HG02759 (cell line): ENCODE measurements at regions not wholly inside any gene's neighbourhood (a gene's known extent, or its start where the extent isn't known, plus 50 kb on each side); places are given as distances from the start of the nearest gene placed in this dataset.

ENCODE experiments used
- ATAC-seq: cut with Tn5 transposase; IDR thresholded peaks from one replicate; pipeline ENCODE4 v1.9.1; 2021; ENCODE audit warnings: mild to moderate bottlenecking, moderate library complexity; ENCODE audit not compliant: unreplicated experiment

DNA sequence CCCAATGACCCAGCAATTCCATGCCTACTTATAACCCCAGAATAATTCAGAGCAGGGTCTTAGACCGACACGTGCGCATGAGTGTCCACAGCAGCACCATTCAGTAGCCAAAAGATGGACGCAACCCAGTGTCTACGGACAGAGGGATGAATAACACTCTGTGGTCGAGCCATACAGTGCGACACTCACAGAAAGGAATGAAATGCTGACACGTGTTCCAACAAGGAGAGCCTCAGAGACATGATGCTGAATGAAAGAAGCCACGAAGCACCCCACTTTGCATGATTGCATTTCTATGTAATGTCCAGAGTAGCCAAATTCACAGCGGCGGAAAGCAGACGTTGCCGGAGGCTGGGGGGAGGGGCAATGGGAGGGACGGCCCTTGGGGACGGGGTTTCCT lies 134.4 kb downstream of the CTTN start:
- ATAC-seq: no peak

- no peak for ATAC-seq
These were observed 137.1 kb downstream of the CTTN start for GRCh38 chr11:70535191-70535971.

DNA sequence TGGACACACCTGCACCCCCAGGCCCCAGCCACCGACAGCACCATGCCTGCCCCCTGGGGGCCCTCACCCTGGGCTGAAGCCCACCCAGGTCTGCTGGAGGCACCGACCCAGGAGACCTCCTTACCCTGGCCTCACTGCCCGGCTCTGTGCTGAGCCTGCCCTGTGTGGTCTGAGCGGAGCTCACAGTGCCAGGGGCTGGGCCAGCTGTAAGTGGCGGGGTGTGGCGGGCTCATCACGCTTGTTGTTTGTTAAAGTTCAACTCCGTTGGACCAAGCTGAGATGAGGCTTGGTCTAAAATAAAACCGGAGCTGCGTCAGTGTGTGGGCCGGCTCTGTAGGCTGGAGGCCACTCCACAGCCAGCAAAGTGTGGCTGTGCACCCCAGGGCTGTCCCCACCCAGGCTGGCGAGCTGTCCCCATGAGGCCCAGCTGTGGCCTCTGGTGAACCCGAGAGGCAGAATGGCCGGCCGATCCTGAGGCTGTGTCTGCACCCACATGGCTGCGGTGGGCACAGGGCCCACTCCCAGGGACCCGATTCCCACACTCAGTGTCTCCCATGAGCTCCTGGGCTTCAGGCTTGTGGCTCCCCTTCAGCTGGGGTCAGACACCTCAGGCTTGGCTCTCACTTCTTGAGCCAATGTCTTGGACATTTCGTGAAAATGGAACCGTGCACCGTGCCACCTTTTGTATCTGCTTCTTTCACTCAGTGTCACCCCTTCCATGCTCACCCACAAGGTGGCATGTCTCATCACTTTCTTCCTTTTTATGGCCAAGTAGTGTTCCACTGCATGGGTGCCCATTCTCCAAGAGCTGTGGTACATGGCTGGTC lies 137.9 kb downstream of the CTTN start:
- no peak for ATAC-seq

GRCh38 chr11:70537576-70538571 lies 139.5 kb downstream of the CTTN start:
- ATAC-seq: no peak

GRCh38 chr11:70538641-70539359 lies 140.5 kb downstream of the CTTN start:
- no peak for ATAC-seq

- ATAC-seq: no peak
These were observed 141.2 kb downstream of the CTTN start for GRCh38 chr11:70539360-70540095.

GRCh38 chr11:70540196-70540595 lies 141.9 kb downstream of the CTTN start:
- no peak for ATAC-seq

GRCh38 chr11:70541176-70541575 lies 142.8 kb downstream of the CTTN start:
- no peak for ATAC-seq

GRCh38 chr11:70541699-70542098 lies 143.4 kb downstream of the CTTN start:
- no peak for ATAC-seq

GRCh38 chr11:70542406-70542805 lies 144.1 kb downstream of the CTTN start:
- ATAC-seq: no peak

GRCh38 chr11:70542811-70543210 lies 144.5 kb downstream of the CTTN start:
- no peak for ATAC-seq

- ATAC-seq: no peak
These were observed 145.3 kb downstream of the CTTN start for GRCh38 chr11:70543611-70544010.

DNA sequence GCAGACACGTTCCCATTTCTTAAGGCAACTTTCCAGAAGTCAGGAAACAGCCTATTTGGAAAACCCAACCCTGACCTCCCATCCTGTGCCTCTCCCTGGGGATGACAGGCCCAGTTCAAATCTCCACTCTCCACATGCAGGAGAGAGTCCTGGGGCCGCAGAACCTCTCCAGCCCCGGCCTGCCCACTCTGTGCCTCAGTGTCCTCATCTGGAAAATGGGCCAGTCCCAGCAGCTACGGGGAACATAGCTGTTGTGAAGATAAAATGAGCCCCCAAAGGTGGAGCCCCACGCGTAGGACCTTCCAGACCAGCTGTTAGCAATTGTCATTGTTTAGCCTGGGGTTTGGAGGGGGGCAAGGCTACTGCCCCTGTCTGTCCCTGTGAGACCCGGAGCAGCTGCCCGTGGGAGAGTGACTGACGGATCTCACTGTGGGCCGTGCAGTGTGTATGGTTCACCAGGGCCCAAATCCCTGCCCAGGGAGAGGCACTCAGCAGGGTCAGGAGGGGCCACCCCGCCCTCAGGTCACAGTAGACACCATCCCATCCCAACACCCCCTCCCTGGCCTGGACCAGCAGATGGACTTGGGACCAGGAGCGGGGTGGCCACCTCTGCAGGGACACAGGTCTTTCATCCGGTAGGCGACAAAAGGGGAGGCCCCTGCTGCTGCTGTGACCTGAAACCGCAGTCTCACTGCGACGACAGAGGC lies 145.9 kb downstream of the CTTN start:
- ATAC-seq: no peak

DNA sequence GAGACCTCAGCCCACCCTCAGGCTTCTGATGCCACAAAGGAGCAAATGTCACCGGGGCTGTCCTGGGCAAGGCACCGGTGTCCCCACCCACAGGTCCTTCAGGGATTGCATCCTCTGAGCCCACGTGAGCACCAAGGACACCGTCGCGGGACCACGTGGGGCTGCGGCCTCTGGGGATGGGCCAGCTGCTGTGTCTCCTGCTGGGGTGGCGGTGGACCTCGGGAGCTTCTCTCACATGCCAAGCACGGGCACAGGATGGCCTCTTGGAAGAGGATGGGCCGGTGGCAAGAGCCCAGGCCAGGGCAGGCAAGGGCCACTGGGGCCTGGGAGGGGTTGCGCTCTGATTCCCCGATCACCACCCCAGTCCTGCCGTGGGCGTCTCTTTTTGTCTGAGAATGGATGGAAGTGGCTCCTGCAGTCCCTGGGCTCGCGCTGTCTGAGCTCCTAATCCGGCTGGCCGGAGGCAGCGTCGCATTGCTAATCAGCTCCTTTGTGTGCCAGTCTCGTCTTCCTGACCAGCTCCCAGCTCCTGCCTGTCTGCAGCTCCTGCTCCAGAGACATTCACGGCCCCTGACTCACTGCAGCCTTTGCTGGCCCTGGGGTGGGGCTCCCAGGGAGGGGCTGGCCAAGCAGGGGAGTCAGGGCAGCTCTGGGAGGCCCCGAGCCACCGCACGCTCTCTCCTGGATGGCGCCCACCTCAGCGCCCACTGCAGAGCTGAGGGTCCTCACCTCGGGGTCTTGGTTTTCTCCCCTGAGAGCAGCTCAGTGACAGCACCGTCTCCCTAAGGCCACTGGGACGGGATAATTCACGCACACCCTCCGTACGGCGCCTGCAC lies 146.7 kb downstream of the CTTN start:
- ATAC-seq: no peak

DNA sequence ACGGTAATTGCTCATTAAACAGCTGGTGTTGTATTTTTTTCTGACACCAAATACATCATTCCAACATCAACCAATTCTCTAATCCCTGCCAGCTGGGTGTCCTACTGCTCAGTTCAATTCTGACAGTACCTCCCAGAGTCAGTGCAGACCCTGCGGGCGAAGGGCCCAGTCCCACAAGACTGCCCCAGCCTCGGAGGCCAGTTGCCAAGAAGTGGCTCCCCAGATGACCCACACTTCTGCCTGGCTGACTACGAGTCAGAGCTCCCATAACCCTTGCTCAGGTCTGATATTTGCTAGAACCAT lies 147.2 kb downstream of the CTTN start:
- ATAC-seq: no peak

- ATAC-seq: no peak
These were observed 148.0 kb downstream of the CTTN start for GRCh38 chr11:70546191-70546940.

GRCh38 chr11:70547386-70547785 lies 149.1 kb downstream of the CTTN start:
- ATAC-seq: no peak
